ENCODE measurements at regions not wholly inside any gene's neighbourhood (a gene's known extent, or its start where the extent isn't known, plus 50 kb on each side); places are given as distances from the start of the nearest gene placed in this dataset.

- TF ChIP-seq ATF2 (tag by site-specific recombination; IDR thresholded peaks at IDR 0.05; ENCODE audit: low read depth) = no peak
- no peak for TF ChIP-seq ZNF561 (tag by site-specific recombination; IDR thresholded peaks at IDR 0.05; ENCODE audit: borderline replicate concordance)
- TF ChIP-seq, protein P1, sequence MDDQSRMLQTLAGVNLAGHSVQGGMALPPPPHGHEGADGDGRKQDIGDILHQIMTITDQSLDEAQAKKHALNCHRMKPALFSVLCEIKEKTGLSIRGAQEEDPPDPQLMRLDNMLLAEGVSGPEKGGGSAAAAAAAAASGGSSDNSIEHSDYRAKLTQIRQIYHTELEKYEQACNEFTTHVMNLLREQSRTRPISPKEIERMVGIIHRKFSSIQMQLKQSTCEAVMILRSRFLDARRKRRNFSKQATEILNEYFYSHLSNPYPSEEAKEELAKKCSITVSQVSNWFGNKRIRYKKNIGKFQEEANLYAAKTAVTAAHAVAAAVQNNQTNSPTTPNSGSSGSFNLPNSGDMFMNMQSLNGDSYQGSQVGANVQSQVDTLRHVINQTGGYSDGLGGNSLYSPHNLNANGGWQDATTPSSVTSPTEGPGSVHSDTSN (CRISPR knock-in tag; IDR thresholded peaks at IDR 0.05) = no peak
- TF ChIP-seq, protein P2, sequence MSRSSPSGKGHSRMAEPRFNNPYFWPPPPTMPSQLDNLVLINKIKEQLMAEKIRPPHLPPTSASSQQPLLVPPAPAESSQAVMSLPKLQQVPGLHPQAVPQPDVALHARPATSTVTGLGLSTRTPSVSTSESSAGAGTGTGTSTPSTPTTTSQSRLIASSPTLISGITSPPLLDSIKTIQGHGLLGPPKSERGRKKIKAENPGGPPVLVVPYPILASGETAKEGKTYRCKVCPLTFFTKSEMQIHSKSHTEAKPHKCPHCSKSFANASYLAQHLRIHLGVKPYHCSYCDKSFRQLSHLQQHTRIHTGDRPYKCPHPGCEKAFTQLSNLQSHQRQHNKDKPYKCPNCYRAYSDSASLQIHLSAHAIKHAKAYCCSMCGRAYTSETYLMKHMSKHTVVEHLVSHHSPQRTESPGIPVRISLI (tag by site-specific recombination; IDR thresholded peaks at IDR 0.05) = no peak
- no peak for TF ChIP-seq ZNF175 (tag by site-specific recombination; IDR thresholded peaks at IDR 0.05)
- TF ChIP-seq, protein P3, sequence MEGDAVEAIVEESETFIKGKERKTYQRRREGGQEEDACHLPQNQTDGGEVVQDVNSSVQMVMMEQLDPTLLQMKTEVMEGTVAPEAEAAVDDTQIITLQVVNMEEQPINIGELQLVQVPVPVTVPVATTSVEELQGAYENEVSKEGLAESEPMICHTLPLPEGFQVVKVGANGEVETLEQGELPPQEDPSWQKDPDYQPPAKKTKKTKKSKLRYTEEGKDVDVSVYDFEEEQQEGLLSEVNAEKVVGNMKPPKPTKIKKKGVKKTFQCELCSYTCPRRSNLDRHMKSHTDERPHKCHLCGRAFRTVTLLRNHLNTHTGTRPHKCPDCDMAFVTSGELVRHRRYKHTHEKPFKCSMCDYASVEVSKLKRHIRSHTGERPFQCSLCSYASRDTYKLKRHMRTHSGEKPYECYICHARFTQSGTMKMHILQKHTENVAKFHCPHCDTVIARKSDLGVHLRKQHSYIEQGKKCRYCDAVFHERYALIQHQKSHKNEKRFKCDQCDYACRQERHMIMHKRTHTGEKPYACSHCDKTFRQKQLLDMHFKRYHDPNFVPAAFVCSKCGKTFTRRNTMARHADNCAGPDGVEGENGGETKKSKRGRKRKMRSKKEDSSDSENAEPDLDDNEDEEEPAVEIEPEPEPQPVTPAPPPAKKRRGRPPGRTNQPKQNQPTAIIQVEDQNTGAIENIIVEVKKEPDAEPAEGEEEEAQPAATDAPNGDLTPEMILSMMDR (tag by site-specific recombination; IDR thresholded peaks at IDR 0.05) = no peak
- no peak for TF ChIP-seq KLF7 (tag by site-specific recombination; IDR thresholded peaks at IDR 0.05; ENCODE audit: borderline replicate concordance)
- no peak for TF ChIP-seq ZNF274 (IDR thresholded peaks at IDR 0.05; ENCODE audit: low read length)
- TF ChIP-seq ZNF274 (tag by site-specific recombination; IDR thresholded peaks at IDR 0.05; ENCODE audit: borderline replicate concordance) = no peak
- no peak for TF ChIP-seq ZBTB26 (tag by site-specific recombination; optimal IDR thresholded peaks at IDR 0.05)
- no peak for TF ChIP-seq ZNF473 (tag by site-specific recombination; IDR thresholded peaks at IDR 0.05)
- TF ChIP-seq, protein P4, sequence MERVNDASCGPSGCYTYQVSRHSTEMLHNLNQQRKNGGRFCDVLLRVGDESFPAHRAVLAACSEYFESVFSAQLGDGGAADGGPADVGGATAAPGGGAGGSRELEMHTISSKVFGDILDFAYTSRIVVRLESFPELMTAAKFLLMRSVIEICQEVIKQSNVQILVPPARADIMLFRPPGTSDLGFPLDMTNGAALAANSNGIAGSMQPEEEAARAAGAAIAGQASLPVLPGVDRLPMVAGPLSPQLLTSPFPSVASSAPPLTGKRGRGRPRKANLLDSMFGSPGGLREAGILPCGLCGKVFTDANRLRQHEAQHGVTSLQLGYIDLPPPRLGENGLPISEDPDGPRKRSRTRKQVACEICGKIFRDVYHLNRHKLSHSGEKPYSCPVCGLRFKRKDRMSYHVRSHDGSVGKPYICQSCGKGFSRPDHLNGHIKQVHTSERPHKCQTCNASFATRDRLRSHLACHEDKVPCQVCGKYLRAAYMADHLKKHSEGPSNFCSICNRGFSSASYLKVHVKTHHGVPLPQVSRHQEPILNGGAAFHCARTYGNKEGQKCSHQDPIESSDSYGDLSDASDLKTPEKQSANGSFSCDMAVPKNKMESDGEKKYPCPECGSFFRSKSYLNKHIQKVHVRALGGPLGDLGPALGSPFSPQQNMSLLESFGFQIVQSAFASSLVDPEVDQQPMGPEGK (tag by site-specific recombination; IDR thresholded peaks at IDR 0.05) = no peak
These were observed 803.6 kb downstream of the GLUD2 start for GRCh38 chrX:121851033-121851432.
